ENCODE measurements at regions not wholly inside any gene's neighbourhood (a gene's known extent, or its start where the extent isn't known, plus 50 kb on each side); places are given as distances from the start of the nearest gene placed in this dataset.

DNA sequence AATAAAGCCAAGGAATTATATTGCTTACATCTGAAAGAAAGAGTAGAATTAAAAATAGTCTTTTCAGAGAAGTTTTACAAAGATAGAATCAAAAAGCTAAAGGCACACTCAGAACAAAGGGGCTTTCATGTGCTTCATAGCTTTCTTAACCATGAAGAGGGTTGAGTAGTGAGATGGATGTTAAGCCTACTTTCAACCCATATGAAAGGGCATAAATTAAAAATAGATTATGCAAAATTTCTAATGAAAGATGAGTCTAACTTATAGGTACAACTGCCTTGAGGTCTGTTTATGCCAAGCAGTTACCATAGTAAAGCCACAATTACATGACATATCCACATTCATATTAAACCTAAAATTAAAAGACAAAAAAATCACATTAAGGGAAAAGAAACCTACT, 223.3 kb upstream of the ARHGEF26 start:
- TF ChIP-seq, protein P1, sequence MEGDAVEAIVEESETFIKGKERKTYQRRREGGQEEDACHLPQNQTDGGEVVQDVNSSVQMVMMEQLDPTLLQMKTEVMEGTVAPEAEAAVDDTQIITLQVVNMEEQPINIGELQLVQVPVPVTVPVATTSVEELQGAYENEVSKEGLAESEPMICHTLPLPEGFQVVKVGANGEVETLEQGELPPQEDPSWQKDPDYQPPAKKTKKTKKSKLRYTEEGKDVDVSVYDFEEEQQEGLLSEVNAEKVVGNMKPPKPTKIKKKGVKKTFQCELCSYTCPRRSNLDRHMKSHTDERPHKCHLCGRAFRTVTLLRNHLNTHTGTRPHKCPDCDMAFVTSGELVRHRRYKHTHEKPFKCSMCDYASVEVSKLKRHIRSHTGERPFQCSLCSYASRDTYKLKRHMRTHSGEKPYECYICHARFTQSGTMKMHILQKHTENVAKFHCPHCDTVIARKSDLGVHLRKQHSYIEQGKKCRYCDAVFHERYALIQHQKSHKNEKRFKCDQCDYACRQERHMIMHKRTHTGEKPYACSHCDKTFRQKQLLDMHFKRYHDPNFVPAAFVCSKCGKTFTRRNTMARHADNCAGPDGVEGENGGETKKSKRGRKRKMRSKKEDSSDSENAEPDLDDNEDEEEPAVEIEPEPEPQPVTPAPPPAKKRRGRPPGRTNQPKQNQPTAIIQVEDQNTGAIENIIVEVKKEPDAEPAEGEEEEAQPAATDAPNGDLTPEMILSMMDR (IDR thresholded peaks at IDR 0.05; ENCODE audit: poor library complexity) = no peak
- no peak for TF ChIP-seq EZH2 (IDR thresholded peaks at IDR 0.05; ENCODE audit: borderline replicate concordance)
